ENCODE measurements at regions not wholly inside any gene's neighbourhood (a gene's known extent, or its start where the extent isn't known, plus 50 kb on each side); places are given as distances from the start of the nearest gene placed in this dataset.

- TF ChIP-seq POLR2A (IDR thresholded peaks at IDR 0.05; ENCODE audit: extremely low read depth, insufficient read length) (no peak), MYC (IDR thresholded peaks at IDR 0.05; ENCODE audit: low read depth, low read length) (no peak), MAX (IDR thresholded peaks at IDR 0.05; ENCODE audit: low read depth, low read length) (no peak)
- TF ChIP-seq, protein P1, sequence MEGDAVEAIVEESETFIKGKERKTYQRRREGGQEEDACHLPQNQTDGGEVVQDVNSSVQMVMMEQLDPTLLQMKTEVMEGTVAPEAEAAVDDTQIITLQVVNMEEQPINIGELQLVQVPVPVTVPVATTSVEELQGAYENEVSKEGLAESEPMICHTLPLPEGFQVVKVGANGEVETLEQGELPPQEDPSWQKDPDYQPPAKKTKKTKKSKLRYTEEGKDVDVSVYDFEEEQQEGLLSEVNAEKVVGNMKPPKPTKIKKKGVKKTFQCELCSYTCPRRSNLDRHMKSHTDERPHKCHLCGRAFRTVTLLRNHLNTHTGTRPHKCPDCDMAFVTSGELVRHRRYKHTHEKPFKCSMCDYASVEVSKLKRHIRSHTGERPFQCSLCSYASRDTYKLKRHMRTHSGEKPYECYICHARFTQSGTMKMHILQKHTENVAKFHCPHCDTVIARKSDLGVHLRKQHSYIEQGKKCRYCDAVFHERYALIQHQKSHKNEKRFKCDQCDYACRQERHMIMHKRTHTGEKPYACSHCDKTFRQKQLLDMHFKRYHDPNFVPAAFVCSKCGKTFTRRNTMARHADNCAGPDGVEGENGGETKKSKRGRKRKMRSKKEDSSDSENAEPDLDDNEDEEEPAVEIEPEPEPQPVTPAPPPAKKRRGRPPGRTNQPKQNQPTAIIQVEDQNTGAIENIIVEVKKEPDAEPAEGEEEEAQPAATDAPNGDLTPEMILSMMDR (IDR thresholded peaks at IDR 0.05; ENCODE audit: low read depth, low read length) = no peak
Observed at GRCh38 chr5:63211448-63212132, 633.0 kb downstream of the LRRC70 start.
